IPS-18c (cell line): ENCODE measurements at regions not wholly inside any gene's neighbourhood (a gene's known extent, or its start where the extent isn't known, plus 50 kb on each side); places are given as distances from the start of the nearest gene placed in this dataset.

Experiments
- H3K4me3 ChIP-seq: 2 replicates; pipeline ENCODE4 v1.7.0; 2013; ENCODE audit warnings: low read depth, mild to moderate bottlenecking, low read length, moderate library complexity; ENCODE audit not compliant: insufficient read depth
- H3K9me3 ChIP-seq: one replicate; pipeline ENCODE4 v1.6.1; 2013; ENCODE audit warnings: mild to moderate bottlenecking, low read length, moderate library complexity; ENCODE audit not compliant: control insufficient read depth, insufficient read depth

DNA sequence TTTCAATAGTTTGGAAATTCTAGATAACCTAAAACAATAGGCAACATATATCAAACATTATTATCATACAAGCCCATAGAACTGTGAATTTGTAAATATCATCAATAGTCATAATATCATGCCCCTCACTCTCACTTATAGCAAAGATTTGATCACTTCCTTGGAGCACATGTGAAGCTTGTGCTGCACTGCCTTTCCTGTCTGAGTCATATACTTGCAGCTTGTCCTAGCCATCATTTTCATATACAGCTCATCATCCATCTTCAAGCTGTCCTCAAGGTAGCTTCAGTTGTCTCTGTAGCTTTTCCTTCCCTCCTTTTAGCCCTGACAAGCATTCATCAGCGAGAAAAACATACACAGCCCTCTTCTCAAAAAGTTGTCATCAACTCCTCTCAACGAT lies 746.5 kb upstream of the FOXG1 start:
- Histone ChIP-seq H3K9me3 (no peaks in the 10 kb centered on the region), H3K4me3 (no peak overlapping the region)

DNA sequence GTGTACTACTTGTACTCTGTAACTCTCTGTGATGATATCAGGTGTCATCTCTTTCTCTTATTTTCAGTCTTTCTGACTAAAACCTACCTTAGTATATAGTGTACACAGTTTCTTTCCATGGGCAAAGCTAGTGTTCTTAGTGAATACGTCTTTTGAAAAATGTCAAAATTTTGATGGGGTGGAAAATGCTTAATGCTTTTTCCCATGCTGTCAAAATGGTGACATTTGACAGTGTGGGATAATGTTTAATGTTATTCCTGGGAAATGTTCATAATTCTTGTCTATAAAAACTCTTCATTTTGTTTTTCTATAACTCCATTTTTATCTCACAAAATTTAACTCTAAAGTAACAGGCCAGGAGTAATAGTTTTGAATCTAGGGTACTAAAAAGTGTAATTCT lies 742.7 kb upstream of the FOXG1 start:
- H3K4me3 ChIP-seq: no peak overlapping the region
- no peaks in the 10 kb centered on the region for H3K9me3 ChIP-seq

DNA sequence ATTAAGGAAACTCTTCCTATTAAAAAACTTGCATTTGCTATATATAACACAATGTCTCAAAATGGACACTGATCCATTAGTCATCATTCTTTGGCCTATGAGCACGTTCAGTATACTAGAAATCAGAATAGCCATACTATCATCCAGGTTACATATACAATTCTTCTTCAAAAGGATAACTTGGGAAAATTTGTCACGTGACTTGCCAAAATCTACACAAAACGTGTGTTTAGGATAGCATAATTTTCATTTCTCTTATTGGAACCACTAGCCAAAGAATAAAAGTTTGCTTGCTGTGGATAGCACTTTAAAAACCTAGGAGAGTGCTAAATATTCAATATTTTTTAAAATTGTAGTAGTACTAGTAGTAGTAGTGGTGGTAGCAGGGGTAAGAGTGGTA lies 714.3 kb upstream of the FOXG1 start:
- H3K4me3 ChIP-seq: no peak overlapping the region
- H3K9me3 ChIP-seq: no peaks in the 10 kb centered on the region

DNA sequence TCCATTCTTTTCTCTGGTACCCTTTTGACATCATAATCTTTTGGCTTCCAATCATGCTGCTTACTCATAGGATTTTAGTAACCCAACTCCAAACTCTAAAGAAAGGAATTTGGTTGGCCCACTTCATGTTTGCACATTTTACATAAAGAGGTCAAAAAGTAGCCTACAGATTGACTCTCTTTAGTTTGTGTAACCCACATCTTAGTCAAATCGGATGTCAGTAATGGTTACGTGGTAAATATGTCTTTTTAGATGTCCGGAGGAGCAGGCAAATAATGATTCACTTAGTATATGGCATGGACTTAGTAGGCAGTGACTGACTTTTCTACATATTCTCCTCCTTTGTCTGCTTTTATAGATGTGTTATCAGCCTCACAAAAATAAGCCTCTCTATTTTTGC lies 711.6 kb upstream of the FOXG1 start:
- Histone ChIP-seq H3K4me3 (no peak overlapping the region), H3K9me3 (no peaks in the 10 kb centered on the region)

- Histone ChIP-seq H3K4me3 (no peak overlapping the region), H3K9me3 (no peaks in the 10 kb centered on the region)
Observed at GRCh38 chr14:28057359-28058296, 709.0 kb upstream of the FOXG1 start.

DNA sequence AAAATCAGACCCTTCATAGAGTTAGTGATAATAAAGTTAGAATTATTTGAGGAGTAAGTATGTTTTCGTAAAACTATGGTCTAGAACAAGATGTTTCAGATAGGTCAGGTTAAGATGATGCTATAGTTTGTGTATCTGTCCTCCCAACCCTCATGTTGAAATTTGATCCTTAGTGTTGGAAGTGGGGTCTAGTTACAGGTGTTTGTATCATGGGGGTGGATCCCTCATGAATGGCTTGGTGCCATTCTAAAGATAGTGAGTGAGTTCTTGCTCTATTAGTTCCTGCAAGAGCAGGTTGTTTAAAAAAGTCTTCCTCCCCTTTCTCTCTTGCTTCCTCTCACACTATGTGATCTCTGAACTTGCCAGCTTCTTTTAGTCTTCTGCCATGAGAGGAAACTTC lies 707.3 kb upstream of the FOXG1 start:
- Histone ChIP-seq H3K9me3 (no peaks in the 10 kb centered on the region), H3K4me3 (no peak overlapping the region)

DNA sequence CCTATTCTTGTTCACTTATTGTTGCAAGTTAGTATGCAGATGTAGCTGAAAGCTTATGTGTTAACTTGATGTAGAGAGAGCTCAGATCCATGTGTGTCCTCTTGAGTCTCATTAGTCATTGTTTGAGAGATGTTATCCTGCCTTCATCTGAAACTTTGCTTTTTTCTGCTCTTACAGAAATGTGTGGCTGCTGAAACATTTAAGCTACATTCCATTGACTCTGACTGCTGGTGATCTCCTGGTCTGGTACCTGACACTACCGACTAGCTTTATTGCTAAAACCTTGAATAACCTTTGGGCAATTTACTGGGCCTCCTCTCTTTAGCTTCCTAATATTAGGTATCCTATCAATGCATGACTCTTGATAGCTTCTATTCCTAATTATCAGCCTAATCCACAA lies 705.6 kb upstream of the FOXG1 start:
- no peaks in the 10 kb centered on the region for H3K9me3 ChIP-seq
- no peak overlapping the region for H3K4me3 ChIP-seq

GRCh38 chr14:28077021-28077420 lies 689.6 kb upstream of the FOXG1 start:
- no peaks in the 10 kb centered on the region for H3K9me3 ChIP-seq
- no peak overlapping the region for H3K4me3 ChIP-seq

DNA sequence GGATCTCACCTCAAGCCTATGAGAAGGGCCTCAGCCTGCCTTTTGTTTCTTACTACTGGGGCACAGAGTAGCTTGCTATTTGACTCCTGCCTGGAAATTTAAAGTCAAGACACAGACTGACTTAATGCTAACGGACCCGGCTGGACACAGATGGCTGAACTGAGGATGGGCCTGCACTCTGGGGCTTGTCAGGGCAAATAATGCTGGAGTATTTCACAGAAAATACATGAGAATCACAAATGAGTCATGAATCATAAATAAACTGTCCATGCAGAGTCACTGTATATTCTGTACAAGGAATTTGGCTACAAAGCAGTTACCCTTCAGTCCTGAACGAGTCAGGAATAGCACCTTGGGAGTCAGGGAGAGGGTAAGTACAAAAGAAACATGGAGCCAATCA lies 683.2 kb upstream of the FOXG1 start:
- H3K9me3 ChIP-seq: no peaks in the 10 kb centered on the region
- H3K4me3 ChIP-seq: no peak overlapping the region

GRCh38 chr14:28088125-28088524 lies 678.5 kb upstream of the FOXG1 start:
- no peak overlapping the region for H3K4me3 ChIP-seq
- no peaks in the 10 kb centered on the region for H3K9me3 ChIP-seq

DNA sequence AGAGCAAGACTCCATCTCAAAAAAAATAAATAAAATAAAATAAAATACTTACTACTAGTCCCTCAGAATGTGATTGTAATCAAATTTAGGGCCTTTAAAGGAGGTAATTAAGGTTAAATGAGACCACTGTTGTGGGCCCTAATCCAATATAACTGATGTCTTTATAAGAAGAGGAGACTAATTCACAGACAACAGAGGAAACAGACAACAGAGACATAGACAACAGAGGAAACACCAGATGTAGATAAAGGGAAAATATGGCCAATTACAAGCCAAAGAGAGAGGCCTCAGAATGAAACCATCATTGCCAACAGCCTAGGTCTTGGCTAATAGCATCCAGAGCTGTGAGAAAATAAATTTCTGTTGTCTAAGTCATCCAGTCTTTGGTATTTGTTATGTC lies 669.0 kb upstream of the FOXG1 start:
- no peak overlapping the region for H3K4me3 ChIP-seq
- H3K9me3 ChIP-seq: no peaks in the 10 kb centered on the region

DNA sequence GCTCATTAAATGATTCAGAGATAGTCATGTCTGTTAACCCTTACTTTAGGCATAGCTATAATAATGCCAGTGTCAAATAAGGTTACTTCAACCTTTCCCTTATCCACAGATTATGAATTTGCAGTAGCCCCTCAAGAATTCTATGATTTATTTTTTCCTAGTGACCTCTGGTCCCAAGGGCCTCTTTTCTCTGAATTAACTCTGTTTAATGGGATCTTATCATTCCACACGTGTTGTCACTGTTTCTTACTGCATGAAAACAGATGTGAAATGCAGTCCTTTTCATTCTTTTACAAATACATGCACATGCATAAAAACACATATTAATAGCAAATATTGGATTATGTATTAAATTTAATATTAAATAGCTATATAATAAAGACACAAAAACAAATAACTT lies 667.7 kb upstream of the FOXG1 start:
- no peak overlapping the region for H3K4me3 ChIP-seq
- H3K9me3 ChIP-seq: no peaks in the 10 kb centered on the region

DNA sequence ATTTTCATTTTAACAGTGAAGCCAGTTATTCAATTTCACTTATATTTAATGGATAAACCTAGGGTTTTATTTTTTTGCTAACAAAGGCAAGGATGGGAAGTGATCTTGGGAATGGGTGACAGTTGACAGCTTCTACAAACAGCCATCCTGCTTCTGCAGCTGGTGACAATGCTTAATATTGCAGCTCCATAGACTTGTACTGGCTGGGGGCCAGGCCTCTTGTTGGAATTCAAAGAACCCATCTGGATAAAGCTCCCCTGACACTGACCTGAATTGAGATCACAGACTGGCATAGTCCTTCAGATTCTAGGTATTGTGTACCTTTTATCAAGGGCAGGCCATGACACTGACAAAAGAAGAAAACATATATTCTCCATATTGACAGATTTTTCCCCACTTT lies 664.6 kb upstream of the FOXG1 start:
- Histone ChIP-seq H3K9me3 (no peaks in the 10 kb centered on the region), H3K4me3 (no peak overlapping the region)

DNA sequence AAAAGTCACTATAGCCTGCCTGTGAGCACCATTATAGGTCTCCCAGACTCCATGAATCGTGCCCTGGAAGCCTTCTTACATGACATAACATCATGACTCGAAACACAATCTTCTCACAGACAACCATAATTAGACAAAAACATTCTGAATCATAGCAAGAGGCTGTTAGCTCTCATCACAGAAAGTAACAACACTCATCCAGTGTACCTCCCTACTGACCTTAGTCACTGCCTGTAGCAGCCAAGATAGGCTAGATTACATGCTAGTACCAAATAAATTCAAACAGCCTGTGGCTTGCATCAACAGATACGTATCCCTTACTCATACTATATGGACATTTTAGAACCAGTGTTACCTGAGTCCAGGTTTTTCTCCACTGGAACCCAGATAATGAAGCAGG lies 663.8 kb upstream of the FOXG1 start:
- Histone ChIP-seq H3K9me3 (no peaks in the 10 kb centered on the region), H3K4me3 (no peak overlapping the region)

- Histone ChIP-seq H3K4me3 (no peak overlapping the region), H3K9me3 (no peaks in the 10 kb centered on the region)
Observed at GRCh38 chr14:28113311-28113710, 653.3 kb upstream of the FOXG1 start.

DNA sequence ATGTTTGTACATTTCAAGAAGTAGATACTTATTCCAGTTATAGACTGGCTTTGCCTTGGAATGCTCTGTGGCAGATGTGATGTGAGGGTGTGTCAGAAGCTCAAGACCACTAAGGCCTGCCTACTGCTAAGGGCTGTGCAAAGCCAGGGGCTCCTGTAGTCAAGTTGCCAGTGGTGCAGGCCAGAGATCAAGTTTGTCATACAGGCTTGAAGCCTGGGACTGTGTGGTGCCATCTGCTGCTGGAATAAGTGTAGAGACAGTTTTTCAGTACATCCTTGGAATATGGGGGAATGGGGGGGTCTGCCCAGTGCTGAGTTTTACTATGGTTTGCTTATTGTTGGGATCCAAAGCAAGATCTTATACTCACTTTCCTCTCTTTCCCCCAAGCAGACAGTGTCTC lies 649.9 kb upstream of the FOXG1 start:
- H3K9me3 ChIP-seq: no peaks in the 10 kb centered on the region
- no peak overlapping the region for H3K4me3 ChIP-seq

DNA sequence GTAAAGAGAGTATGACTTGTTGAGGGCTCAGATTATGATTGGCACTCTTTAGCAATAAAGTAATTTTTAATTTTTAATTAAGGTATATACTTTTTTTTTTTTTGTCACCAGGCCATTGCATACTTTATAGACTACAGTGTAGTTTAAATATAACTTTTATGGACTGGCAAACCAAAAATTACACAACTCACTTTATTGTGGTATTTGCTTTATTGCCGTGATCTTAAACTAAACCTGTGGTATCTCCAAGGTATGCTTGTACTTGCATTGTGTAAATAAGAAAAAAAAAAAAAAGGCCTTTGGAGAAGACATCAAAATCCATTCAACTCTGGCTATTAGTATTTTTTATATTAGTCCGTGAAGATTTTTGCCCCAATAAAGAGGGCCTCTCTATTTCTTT lies 646.7 kb upstream of the FOXG1 start:
- Histone ChIP-seq H3K4me3 (no peak overlapping the region), H3K9me3 (no peaks in the 10 kb centered on the region)

- Histone ChIP-seq H3K9me3 (no peaks in the 10 kb centered on the region), H3K4me3 (no peak overlapping the region)
Observed at GRCh38 chr14:28120391-28120790, 646.2 kb upstream of the FOXG1 start.
